ENCODE measurements at regions not wholly inside any gene's neighbourhood (a gene's known extent, or its start where the extent isn't known, plus 50 kb on each side); places are given as distances from the start of the nearest gene placed in this dataset.

DNA sequence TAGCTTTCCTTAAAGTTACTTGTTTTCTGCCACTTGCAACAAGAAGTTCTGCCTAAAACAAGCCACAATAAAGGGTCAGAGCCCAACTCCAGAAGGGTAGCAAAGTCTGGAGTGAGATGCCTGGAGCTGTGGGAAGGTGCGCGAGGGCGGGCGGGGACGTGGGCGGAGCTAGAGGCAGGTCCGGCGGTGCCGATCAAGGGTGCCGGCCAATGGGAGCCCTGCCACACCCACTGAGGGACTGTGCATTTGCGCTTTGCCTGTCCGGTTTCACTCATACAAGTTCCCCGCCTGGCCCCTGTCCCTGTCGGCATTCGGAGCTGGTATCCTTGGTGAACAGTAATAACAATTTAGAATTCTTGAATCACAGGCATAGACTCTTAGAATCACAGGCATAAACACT lies 732.4 kb downstream of the MATN1 start:
- Histone ChIP-seq H3K4me1 (no peaks in the 10 kb centered on the region), H3K36me3 (no peaks in the 10 kb centered on the region), H3K27ac (no peak overlapping the region), H3K4me3 (no peak overlapping the region), H3K27me3 (peaks cover 0 to 4% (median 0%) of the 10 kb centered on the region in 3 donors), H3K9me3 (no peaks in the 10 kb centered on the region)
- no peak for TF ChIP-seq POLR2A (IDR thresholded peaks at IDR 0.05)
- TF ChIP-seq, protein P1, sequence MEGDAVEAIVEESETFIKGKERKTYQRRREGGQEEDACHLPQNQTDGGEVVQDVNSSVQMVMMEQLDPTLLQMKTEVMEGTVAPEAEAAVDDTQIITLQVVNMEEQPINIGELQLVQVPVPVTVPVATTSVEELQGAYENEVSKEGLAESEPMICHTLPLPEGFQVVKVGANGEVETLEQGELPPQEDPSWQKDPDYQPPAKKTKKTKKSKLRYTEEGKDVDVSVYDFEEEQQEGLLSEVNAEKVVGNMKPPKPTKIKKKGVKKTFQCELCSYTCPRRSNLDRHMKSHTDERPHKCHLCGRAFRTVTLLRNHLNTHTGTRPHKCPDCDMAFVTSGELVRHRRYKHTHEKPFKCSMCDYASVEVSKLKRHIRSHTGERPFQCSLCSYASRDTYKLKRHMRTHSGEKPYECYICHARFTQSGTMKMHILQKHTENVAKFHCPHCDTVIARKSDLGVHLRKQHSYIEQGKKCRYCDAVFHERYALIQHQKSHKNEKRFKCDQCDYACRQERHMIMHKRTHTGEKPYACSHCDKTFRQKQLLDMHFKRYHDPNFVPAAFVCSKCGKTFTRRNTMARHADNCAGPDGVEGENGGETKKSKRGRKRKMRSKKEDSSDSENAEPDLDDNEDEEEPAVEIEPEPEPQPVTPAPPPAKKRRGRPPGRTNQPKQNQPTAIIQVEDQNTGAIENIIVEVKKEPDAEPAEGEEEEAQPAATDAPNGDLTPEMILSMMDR (IDR thresholded peaks at IDR 0.05 in 4 of 5, conservative IDR thresholded peaks at IDR 0.05 in 1 of 5): no peak
- DNase-seq (no peak), ATAC-seq (no peak)
- intact Hi-C loops (cut with DNase I; ENCODE audit: low total_unique reads) (no loop called here), in situ Hi-C loops (cut with MboI; ENCODE audit: low sequenced_read_pairs in 4 of 4) (no loop called here)

- intact Hi-C loops (cut with DNase I; ENCODE audit: low total_unique reads): no loop called here
- Histone ChIP-seq H3K36me3 (no peaks in the 10 kb centered on the region), H3K27me3 (peaks cover 0 to 4% (median 0%) of the 10 kb centered on the region in 3 donors), H3K9me3 (no peaks in the 10 kb centered on the region), H3K4me1 (no peaks in the 10 kb centered on the region), H3K4me3 (no peak overlapping the region), H3K27ac (no peak overlapping the region)
- no peak for ATAC-seq
- TF ChIP-seq, protein P1 (IDR thresholded peaks at IDR 0.05 in 4 of 5, conservative IDR thresholded peaks at IDR 0.05 in 1 of 5): no peak
- TF ChIP-seq POLR2A (IDR thresholded peaks at IDR 0.05): no peak
- no peak for DNase-seq
- in situ Hi-C loops (cut with MboI; ENCODE audit: low sequenced_read_pairs in 4 of 4): no loop called here
Observed at GRCh38 chr1:29990304-29990703, 733.1 kb downstream of the MATN1 start.

GRCh38 chr1:29986986-29987385 lies 736.4 kb downstream of the MATN1 start:
- ATAC-seq: no peak
- TF ChIP-seq POLR2A (IDR thresholded peaks at IDR 0.05): no peak
- TF ChIP-seq, protein P1 (IDR thresholded peaks at IDR 0.05 in 4 of 5, conservative IDR thresholded peaks at IDR 0.05 in 1 of 5): no peak
- H3K4me3 ChIP-seq: no peak overlapping the region
- DNase-seq: peak in 1 of 2 donors; percentile 10
- no peaks in the 10 kb centered on the region for H3K36me3 ChIP-seq
- H3K27me3 ChIP-seq: no peaks in the 10 kb centered on the region
- no peaks in the 10 kb centered on the region for H3K9me3 ChIP-seq
- no peak overlapping the region for H3K27ac ChIP-seq
- intact Hi-C loops (cut with DNase I; ENCODE audit: low total_unique reads) (no loop called here), in situ Hi-C loops (cut with MboI; ENCODE audit: low sequenced_read_pairs in 4 of 4) (no loop called here)
- H3K4me1 ChIP-seq: no peaks in the 10 kb centered on the region

DNA sequence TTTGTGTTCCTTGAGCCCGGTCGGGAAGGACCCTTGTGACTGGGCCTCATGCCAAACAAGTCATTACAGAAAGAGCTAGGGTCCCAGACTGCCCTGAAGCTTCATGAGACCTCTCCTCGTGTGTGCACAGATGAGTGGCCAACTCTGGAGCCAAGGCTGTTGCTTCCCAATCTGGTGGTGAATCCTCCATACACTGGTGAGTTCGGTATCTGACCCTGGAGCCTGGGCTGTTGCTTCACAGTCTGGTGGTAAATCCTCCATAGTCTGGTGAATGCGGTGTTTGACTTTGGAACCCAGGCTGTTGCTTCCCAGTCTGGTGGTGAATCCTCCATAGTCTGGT lies 737.8 kb downstream of the MATN1 start:
- no peak overlapping the region for H3K4me3 ChIP-seq
- TF ChIP-seq, protein P1 (IDR thresholded peaks at IDR 0.05 in 4 of 5, conservative IDR thresholded peaks at IDR 0.05 in 1 of 5): no peak
- TF ChIP-seq POLR2A (IDR thresholded peaks at IDR 0.05): no peak
- H3K27ac ChIP-seq: no peak overlapping the region
- intact Hi-C loops (cut with DNase I; ENCODE audit: low total_unique reads) (no loop called here), in situ Hi-C loops (cut with MboI; ENCODE audit: low sequenced_read_pairs in 4 of 4) (no loop called here)
- no peaks in the 10 kb centered on the region for H3K27me3 ChIP-seq
- no peaks in the 10 kb centered on the region for H3K36me3 ChIP-seq
- DNase-seq: no peak
- ATAC-seq: no peak
- H3K4me1 ChIP-seq: no peaks in the 10 kb centered on the region
- H3K9me3 ChIP-seq: no peaks in the 10 kb centered on the region

DNA sequence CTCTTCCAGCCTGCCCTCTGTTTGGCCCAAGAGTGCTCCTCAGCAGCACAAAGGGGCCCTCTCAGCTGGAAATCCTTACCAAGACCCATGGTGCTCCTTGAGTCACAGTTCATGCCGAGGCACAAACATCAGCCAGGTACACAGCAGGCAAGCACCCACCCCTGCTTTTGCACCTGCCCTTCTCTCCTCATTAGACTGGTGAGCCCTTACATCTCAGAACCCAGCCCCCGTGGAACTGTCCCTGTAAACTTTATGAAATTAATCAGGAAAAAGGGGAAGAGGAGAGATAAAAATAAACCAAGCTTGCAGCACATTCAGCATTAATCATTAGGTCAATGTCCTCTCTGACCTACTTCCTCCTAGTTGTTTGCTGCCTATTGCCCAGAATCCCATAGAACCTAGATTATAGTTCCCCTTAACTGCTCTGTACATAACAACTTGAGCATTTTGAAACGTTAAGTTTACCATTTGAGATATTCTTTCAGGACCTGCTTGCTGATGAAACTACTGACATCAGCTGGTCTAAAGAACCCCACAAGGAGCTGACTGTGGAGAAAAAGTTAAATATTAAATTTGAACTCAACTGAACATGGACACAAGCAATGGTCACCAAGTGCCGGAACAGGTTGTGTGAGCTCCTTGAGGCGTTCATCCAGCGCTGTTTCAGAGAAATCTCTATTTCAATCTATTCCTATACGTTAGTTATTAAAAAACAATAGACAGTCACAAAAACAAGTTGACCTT lies 738.4 kb downstream of the MATN1 start:
- in situ Hi-C loops (cut with MboI; ENCODE audit: low sequenced_read_pairs in 4 of 4) (no loop called here), intact Hi-C loops (cut with DNase I; ENCODE audit: low total_unique reads) (no loop called here)
- H3K27ac ChIP-seq: no peak overlapping the region
- H3K4me1 ChIP-seq: no peaks in the 10 kb centered on the region
- DNase-seq (no peak), ATAC-seq (peak in 1 of 2 donors; percentile 11)
- no peak for TF ChIP-seq POLR2A (IDR thresholded peaks at IDR 0.05)
- TF ChIP-seq, protein P1 (IDR thresholded peaks at IDR 0.05 in 4 of 5, conservative IDR thresholded peaks at IDR 0.05 in 1 of 5): no peak
- H3K36me3 ChIP-seq: no peaks in the 10 kb centered on the region
- no peaks in the 10 kb centered on the region for H3K27me3 ChIP-seq
- H3K9me3 ChIP-seq: no peaks in the 10 kb centered on the region
- no peak overlapping the region for H3K4me3 ChIP-seq

Data from gastrocnemius medialis (tissue), 4 donors.